GM19240 (cell line): ENCODE measurements at regions not wholly inside any gene's neighbourhood (a gene's known extent, or its start where the extent isn't known, plus 50 kb on each side); places are given as distances from the start of the nearest gene placed in this dataset.

Source experiments
- DNase-seq: peaks from one replicate; pipeline ENCODE4 v3.0.0; 2011; ENCODE audit warnings: low spot score; ENCODE audit not compliant: insufficient read length

DNA sequence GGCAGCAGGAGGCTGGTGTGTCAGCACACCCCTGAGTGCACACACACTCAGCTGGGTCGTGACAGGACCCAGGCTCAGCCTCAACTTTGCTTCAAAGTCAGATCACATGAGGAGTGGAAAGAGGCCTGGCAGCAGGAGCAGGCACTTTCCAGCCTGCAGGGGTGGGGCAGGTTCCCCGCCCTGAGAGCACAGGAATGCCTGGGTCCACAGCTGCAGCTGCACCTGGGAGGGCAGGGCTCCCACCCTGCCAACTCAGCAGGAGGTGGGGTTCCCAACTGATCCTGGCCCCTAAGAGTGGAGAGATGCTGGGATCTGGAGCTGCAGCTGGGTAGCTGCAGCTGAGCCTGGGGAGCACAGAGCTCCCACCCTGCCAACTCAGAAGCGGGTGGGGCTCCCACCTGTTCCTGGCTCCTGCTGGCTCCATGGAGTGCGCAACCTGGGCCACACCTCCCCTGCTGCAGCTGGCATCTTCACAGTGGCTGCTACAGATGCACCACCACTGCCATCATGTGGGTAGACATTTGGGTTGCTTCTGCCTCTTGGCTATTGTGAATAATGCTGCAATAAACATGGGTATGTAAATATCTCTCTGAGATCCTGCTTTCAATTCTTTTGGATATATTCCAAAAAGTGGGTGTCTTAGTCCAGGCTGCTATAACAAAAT lies 415.4 kb downstream of the TTLL7 start:
- no peak for DNase-seq

DNA sequence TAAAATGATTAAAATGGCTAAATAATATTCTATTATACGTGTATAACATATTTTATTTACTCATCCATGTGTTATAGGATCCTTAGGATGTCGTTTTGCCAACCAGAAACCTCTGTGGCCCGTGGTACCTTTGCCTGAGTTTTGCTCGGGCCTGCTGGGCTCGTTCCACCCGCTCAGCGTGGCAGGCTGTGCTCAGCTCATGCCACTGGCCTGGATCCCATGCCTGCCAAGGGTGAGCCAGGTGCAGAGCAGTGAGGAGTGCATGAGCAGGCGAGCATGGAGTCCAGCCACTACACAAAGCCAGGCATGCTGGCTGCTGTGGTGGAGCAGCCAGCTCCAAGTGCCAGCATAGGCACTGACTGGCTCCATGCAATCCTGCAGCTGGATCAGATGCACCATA lies 417.2 kb downstream of the TTLL7 start:
- DNase-seq: no peak

DNA sequence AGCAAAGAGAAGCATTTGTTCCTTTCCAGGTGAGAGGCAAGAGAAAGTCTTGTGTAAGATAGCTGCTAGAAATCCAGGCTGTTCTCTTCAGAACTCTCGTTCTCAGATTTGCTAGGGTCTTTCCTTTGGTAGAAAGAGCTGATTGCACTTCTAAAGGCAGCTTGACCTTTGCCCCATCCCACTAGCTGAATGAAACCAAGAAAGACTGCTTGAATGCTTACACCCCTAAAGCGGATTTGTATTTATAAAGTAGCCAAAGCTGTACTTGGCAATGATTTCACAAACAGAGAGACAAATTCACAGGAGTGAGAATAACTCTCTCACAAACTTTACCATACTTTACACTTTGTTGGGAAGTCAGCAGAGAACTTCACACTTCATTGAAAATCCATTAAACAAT lies 424.1 kb downstream of the TTLL7 start:
- DNase-seq: no peak

DNA sequence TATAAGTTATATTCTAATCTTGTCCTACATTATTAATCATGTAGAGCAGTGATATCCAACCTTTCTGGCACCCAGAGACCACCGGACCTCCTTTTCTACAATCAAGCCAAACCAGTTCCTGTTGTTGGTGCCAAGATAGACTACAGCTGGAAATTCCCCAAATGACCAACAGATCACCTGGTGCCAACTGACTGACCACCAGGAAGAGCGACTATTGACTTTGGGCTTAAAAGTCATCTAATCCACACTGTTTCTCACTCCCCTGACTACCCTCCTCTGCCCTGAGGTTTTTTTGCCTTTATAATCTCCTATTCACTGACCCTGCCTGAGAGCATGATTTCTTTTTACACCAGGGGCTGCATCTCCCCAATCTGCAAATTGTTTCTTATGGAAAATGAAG lies 425.2 kb downstream of the TTLL7 start:
- no peak for DNase-seq

DNA sequence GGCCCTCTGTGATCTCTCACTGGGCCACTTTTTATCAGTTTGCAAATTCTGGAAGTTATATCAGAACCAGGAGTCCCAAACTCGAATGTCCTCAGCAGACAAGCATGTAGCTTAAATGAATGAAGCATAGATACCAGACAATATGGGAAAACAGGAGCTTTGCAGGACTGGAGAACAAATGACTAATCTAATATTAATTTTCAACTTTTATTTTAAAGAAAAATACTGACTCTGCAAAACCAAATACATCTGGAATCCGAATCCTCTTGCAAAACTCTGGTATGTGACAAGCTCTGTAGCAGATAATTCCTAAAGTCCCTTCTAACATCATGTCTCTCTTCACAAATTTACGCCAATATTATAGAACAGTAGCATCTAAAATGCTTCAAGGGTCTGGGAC lies 427.4 kb downstream of the TTLL7 start:
- DNase-seq: no peak

DNA sequence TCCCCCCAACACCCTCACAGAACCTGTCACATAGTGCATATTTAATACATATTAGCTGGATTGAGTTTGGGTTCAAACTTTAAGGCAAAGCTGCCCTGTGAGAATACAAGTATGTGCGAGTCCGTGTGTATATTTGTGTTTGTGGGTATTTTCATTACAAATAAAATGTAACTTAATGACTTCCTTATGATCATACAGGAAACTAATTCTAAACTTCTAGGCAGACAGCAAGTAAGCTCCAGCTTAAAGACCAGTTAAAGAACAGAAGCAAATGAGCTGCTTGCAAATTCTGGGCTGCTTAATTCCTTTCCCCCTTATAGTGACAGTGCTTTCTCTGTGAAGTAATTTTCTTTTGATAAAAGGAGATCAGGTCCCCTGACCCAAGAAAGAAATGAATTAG lies 437.6 kb downstream of the TTLL7 start:
- no peak for DNase-seq

DNA sequence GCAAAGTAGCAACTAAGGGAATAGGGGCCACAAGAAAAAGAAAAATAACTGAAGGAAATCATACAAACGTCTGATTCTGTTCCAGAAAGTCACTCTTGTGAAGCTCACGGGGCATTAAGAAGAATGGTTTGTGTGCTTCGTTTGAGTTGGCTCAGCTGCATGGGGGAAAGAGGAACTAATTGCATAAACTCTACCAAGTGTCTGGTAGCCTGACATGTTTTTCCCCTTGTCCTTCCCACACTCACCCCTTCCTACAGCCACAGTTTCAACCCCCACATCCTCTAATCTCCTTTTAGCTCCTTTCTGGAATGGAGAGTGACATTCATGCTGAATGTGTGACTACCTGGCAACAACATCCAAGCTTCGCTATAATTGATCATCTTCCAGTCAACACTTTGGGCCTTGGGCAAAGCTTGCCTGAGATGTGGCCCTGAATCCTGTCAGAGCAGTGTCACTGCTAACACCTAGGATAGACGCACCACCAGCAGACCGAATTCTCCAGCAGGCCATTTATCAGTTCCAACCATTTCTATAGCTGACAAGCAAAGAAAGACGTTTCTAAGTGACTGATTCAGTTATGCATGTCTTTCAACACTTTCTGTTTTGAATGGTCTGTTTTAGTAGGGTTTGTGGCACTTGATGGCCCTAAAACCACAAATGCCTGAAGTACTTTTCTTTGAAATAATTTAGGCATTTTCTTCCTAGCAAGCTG lies 439.6 kb downstream of the TTLL7 start:
- DNase-seq: no peak

DNA sequence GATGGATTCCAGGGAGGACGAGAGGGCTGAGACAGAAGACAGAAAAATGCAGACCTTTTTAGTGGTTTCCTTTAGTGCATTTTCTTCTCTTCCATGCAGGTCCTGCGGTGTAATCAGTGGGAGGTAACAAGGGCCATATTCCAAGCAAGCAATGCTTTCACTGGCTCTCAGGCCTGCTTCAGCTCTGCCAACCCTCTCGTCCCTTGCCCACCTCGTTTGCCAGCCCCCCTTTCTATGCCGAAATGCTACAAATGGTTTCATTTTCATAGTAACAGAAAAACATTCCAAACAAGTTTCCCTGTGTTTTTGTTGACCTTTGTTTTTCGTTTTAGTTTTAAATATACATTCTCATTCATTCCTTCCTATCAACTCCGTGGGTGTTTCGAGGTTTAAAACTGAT lies 443.1 kb downstream of the TTLL7 start:
- DNase-seq: no peak

DNA sequence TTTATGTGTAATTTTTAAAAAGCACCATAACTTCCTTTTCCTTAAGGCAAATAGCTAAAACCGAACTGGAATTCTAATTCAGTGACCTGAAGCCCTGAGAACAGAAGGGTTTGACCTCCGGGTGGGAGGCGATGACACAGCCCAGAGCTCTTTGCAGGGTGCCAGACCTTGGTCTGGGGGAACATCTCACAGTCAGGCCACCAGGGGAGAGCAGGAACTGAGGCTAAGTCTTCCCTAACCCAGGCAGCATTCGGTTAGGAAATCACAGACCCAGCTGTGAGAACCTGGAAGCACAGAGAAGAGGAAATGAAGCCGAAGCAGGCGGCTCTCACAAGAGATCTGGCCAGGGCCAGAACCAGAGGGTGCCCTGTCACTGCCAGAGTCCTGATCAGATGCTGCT lies 444.8 kb downstream of the TTLL7 start:
- DNase-seq: no peak

DNA sequence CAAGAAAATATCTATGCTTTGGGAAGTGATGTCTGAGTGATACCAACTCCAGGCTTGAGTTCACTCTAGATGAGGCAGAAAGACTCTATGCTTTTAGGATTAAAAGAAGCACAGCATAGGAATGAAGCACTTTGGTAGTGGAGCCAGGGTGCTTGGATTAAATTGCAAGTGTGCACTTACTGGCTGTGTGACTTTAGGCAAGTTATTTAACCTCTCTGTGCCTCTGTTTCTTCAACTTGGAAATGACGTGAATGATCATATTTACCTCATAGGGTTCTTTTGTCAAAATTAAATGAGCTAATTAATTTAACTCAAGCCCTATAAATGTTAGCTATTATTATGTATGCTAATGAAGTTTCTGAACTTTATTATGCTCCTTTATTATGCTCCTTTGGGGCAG lies 446.1 kb downstream of the TTLL7 start:
- no peak for DNase-seq

DNA sequence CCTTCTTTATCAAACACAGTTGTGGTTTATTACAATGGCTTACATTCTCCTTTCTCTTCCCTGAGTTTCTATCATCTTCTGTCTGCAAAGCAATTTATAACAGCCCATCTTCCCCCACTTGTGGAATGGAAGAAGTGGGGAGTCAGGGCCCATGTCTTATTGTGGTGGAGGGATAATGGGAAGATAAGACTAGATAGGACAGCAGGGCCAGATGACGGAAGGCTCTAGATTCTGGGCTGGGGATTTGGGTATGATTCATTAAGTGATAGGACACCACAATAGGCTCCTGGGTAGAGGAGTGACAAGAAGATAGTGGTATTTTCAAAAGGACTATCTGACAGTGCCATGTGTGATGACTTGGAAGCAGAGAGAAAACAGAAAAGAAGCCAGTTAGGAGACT lies 450.6 kb downstream of the TTLL7 start:
- DNase-seq: no peak

DNA sequence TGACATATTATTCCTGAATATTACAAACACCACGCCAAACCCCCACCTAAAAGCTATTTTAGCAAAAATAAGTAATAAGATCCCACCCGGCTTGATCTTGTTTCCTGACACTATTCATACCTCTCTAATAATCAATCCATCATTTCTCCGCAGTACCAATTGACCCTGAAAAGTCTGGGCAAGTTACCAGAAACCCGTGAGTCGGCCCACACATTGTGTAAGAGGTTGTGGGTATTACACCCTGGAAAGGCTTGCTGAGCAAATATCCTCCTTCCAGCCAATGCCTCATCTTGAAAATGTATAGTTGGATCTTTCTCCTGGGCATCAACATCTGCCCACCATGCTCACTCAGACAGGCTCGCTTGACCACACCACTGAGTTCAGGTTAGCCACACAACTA lies 451.0 kb downstream of the TTLL7 start:
- DNase-seq: no peak

DNA sequence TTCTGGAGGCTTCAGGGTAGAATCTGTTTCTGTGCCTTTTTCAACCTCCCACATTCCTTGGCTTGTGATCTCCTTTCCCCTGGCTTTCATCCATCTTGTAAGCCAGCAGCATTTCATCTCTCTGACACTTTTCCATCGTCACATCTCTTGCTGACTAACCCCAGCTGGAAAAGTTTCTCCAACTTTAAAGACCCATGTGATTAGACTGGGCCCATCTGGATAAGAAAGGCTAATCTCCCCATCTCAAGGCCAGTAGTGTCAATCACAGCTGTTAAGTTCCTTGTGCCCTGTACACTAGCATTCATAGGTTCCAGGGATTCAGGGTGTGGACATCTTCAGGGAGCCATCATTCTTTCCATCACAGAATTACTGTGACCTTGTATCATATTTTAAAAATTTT lies 452.1 kb downstream of the TTLL7 start:
- no peak for DNase-seq

DNA sequence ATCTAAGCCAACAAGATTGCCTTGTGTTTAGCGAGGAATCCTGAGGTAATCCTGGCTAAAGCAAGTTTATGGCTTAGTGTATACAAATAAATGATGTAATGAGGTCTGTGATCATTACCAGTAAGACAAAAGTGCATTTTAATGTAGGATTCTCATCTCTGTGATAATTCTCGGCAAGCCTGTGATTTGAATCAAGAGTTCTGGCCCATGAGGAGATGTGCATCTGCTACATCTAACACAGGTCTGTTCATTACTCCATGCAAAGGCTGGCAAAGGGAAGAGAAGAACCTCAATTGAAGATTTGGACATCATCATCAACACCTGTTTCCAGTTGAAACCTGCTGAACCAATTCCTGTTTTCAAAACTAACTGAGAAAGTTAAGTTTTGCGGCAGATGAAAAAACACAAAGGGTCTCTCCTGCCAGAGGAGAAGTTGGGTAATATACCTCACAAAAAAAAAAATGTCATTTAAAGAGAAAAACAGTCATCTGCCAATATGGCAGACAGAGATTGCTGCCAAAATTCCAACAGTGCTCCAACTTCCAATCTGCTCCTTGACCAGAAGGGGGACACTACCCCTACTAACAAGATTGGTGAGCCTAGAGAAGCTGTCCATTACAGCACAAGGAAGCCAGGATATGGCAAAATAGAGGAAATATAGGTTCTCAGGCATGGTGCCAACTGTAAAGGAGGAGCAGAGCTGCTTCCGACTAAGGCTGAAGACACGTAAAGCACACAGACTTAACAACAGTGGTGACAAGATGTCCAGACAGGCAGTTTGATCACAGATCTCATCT lies 453.7 kb downstream of the TTLL7 start:
- DNase-seq: no peak

DNA sequence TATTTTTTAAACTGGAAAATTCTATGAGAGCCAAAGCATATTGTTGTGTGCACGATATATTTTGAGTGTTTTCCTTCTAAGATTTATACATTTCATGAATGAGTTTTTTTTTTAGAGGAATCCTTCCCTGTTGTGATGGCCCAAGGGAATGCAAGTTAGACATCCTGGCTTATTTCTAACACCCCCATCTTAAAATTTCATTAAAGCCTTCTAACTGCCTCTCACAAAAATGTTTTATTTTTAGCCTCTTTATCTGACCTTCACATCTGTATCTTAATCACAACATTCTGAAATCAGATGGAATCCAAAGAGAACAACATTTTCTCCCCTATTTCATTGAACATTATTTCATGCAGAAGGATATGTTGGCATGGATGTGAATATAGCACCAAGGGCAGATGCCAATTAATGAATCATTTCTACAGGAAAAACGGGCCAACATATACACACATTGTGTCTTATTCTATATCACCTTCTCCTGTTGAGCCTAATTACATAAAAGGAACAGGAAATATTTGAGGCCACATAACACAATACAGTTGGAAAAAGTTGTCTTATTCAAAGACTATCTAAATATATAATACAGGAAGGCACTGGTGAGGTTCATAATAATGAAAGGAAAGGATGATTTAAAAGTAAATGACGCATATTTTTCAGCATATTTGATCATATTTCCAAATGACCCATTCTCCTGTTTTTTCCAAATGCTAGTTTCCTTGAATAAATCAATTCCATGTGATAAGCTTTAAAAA lies 455.5 kb downstream of the TTLL7 start:
- no peak for DNase-seq

DNA sequence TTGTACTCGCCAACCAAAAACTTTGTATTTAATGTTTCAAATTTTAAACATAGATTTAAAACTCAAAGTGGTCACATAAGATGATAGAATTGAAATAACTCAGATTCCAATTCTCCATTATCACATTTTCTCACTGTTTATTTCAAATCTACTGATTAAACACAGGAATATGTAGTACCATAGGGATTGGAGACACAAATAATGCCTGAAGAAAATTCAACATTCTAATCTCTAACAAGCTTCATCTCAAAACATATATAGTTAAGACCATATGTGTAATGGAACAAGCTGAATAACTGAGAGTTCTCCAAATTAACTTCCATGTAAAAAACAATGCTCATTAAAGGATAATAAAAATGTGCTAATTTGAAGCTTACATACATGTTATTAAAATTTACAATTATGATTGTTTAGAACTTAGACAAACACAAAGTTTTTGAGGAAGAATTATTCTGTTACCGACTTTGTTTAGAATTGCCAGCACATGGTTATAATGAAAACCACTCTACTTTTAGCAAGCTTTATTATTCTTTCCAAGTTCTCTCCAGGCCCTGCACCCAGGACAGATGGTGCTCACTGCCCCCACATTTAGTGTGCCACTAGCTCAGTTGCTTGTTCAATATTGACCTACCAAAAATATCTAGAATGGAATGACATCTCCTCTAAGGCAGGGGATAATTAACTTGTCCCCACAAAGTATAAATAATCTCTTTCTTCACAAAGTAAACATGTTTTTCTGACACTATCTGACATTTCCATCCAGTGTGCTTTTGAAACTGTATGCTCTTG lies 467.2 kb downstream of the TTLL7 start:
- no peak for DNase-seq

DNA sequence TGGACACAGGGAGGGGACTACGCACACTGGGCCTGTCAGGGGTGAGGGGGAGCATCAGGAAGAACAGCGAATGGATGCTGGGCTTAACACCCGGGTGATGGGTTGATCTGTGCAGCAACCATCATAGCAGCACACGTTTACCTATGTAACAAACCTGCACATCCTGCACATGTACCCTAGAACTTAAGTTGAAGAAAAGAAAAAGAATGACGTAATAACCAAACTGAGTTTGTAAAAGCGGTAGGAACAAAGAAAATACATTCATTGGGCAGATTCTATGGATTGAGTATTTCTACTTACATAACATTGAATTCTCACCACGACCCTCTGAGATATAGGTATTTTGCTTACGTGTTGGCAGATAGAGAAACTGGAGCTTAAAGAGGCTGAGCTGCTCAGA lies 468.4 kb downstream of the TTLL7 start:
- no peak for DNase-seq

DNA sequence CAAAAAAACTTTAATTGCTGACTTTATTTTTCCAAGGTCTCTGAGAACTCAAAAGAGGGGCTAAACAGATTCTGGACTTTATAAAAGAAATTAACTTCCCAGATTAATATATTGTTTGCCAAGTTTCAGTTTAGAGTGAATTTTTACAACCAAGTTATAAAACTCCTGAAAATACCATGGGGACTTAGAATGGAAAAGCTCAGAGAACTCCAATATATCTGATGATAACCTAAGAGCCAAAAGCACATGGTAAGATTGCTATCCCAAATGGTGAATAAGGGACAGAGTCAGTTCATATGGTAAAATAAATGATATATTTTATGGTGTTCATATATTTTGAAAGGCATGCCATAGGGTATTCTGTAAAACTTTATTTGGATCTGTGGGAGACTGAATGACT lies 470.9 kb downstream of the TTLL7 start:
- DNase-seq: no peak

DNA sequence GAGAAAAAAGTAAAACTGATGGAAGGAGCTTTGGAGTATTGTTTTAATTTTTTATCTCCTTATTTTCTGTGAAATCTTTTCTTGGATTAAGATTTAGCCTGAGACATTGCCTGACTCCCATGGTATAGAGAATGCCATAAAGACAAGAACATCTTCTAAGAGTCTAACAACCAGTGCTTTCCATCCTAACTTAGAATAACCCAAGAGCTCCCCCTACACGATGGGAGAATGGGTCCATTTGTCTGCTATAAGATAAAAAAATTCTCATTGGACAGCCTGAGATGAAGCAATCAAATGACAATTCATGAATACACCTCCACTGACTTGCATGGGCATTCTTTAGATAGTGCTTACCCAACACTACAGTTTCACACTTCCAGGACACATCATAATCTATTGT lies 478.1 kb downstream of the TTLL7 start:
- no peak for DNase-seq

DNA sequence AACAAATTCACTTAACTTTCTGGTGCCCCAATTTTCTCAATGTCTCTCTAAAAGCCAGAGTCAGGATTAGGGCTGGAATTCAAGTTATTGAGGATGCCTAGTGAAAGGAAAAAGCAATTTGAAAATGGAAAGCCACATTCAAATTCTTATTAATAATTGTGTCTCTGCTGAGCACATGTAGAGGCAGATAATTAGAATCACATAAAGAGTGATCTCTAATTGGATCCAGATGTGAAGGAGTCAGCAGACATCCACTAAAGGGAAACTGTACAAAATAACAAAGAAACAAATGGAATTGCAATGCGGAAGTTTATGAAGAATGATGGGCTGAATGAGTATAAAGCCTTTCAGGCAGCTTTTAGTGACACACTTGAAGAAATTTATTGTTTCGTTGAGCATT lies 482.6 kb downstream of the TTLL7 start:
- DNase-seq: no peak

DNA sequence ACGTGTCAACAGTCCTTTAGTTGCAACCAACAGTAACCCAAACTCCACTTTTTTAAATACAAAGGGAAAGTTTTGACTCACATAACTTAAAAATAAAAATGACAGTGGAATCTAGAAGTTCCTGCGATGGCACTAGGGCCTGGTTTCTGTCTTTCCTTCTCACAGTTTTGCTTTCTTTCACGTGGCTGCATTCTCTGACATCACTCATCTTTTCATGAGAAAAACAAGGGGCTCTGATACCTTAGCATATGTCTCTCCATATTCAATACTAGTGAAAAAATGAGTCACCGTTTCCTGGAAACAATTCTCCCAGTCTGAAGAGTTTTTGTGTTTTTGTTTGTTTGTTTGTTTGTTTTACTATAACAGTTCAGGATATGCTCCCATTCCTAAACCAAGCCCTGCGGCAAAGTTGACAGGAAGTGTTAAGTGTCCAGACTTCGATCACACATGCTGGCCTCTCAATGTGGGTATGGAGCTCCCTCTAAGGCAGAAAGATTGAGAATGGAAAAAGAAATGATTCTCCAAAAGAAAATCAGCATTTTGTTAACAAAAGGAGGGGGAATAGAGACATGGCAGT lies 483.3 kb downstream of the TTLL7 start:
- no peak for DNase-seq
